ENCODE measurements at regions not wholly inside any gene's neighbourhood (a gene's known extent, or its start where the extent isn't known, plus 50 kb on each side); places are given as distances from the start of the nearest gene placed in this dataset.

DNA sequence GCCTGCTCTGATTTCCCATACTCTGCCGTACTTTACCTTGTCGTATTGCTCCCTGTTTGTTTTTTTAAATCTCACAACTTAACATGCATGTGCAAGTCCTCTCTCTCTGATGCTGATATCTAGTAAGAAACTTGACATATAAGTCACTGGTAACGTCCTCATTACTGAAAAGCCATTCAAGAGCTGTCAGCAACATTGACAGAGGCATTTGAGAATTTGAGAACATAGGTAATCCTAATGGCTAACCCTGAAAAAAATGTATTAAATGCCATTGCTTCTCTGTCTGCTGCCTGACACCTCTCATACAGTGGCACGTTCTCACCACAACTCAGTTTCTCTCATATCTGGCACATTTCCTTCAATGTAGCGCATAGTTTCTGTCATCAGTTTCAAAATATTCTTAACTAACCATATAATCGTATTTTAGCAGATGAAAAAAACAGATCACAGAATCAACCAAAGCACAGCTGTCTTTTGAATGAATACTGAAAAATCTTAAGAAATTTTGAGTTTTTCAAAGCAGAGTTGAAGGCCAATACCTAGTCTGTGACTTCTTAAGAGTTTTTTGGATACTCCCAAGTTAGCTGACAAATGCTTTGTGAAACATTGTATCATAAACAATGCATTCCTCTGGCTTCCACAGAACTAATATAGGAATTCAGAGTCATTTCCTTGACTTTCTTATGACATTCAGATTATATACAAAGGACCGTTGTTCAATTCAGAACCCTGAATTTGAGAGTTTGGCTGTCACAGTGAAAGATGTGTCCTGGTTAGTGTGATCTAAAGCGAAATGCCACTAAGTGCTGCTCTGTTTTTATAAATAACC, 996.4 kb downstream of the C4orf33 start:
- no peaks in the 10 kb centered on the region for H3K27me3 Mint-ChIP-seq (ENCODE audit: unreplicated experiment)
- H3K36me3 Mint-ChIP-seq (ENCODE audit: unreplicated experiment), result no peaks in the 10 kb centered on the region
- no peak overlapping the region for H3K27ac Mint-ChIP-seq (ENCODE audit: unreplicated experiment)

DNA sequence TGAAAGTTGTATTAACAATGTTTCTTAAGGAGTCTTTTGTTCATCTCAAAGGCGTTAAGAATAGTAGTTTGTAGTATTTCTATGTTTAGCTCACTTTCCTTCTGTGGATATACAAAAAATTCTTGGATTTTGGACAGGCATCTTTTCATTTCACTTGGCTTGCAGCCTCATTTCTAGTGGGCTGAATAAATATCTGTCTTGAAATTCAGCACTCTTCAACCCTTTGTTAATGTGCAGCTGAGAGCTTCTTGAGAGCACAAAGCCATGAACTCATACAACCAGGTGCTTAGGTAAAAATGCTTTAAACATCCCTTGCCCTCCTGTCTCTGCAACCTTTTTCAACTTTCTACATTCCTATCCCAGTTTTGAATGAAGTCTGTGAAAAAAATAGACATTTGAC, 1003.2 kb downstream of the C4orf33 start:
- Mint-ChIP-seq H3K4me1 (ENCODE audit: low read depth, unreplicated experiment) (no peaks in the 10 kb centered on the region), H3K27ac (ENCODE audit: unreplicated experiment) (no peak overlapping the region), H3K9me3 (ENCODE audit: unreplicated experiment) (no peaks in the 10 kb centered on the region), H3K36me3 (ENCODE audit: unreplicated experiment) (no peaks in the 10 kb centered on the region), H3K27me3 (ENCODE audit: unreplicated experiment) (no peaks in the 10 kb centered on the region), H3K4me3 (ENCODE audit: unreplicated experiment) (no peak overlapping the region)
- no peak for DNase-seq
- no peak for TF ChIP-seq CTCF (IDR thresholded peaks at IDR 0.05; ENCODE audit: partially characterized antibody, unreplicated experiment)

More for the DNA sequence above, 996.4 kb downstream of the C4orf33 start:
- H3K9me3 Mint-ChIP-seq (ENCODE audit: unreplicated experiment), result no peaks in the 10 kb centered on the region
- H3K4me3 Mint-ChIP-seq (ENCODE audit: unreplicated experiment), result no peak overlapping the region
- DNase-seq, result no peak
- no peak for TF ChIP-seq CTCF (IDR thresholded peaks at IDR 0.05; ENCODE audit: partially characterized antibody, unreplicated experiment)
- no peaks in the 10 kb centered on the region for H3K4me1 Mint-ChIP-seq (ENCODE audit: low read depth, unreplicated experiment)

DNA sequence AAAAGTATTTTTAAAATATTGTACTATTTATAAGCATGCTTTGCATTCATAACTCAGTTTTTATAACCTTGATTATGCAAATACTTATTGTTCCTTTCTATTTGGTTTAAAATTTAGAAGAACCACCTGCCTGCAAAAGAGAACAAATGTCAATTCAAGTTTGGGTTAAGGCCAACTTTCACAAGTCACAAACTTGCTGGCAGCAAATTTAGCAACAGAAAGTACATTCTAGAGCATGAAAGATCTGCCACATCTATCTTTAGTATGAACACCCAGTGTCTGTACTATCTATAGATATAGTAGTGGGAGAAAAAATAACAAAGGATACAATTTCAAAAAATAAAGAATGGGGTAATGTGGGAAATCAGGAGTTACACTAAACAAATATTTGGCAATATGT, 1014.2 kb downstream of the C4orf33 start:
- no peak for DNase-seq
- Mint-ChIP-seq H3K4me3 (ENCODE audit: unreplicated experiment) (no peak overlapping the region), H3K36me3 (ENCODE audit: unreplicated experiment) (no peaks in the 10 kb centered on the region), H3K27ac (ENCODE audit: unreplicated experiment) (no peak overlapping the region), H3K4me1 (ENCODE audit: low read depth, unreplicated experiment) (no peaks in the 10 kb centered on the region), H3K9me3 (ENCODE audit: unreplicated experiment) (no peaks in the 10 kb centered on the region), H3K27me3 (ENCODE audit: unreplicated experiment) (no peaks in the 10 kb centered on the region)
- no peak for TF ChIP-seq CTCF (IDR thresholded peaks at IDR 0.05; ENCODE audit: partially characterized antibody, unreplicated experiment)

- no peak for DNase-seq
- Mint-ChIP-seq H3K4me1 (ENCODE audit: low read depth, unreplicated experiment) (no peaks in the 10 kb centered on the region), H3K9me3 (ENCODE audit: unreplicated experiment) (no peaks in the 10 kb centered on the region), H3K36me3 (ENCODE audit: unreplicated experiment) (no peaks in the 10 kb centered on the region), H3K27ac (ENCODE audit: unreplicated experiment) (no peak overlapping the region), H3K4me3 (ENCODE audit: unreplicated experiment) (no peak overlapping the region), H3K27me3 (ENCODE audit: unreplicated experiment) (no peaks in the 10 kb centered on the region)
- no peak for TF ChIP-seq CTCF (IDR thresholded peaks at IDR 0.05; ENCODE audit: partially characterized antibody, unreplicated experiment)
These were observed 1014.8 kb downstream of the C4orf33 start for GRCh38 chr4:130110770-130111169.

GRCh38 chr4:130124066-130124465, 1028.1 kb downstream of the C4orf33 start:
- Mint-ChIP-seq H3K9me3 (ENCODE audit: unreplicated experiment) (no peaks in the 10 kb centered on the region), H3K27ac (ENCODE audit: unreplicated experiment) (no peak overlapping the region), H3K27me3 (ENCODE audit: unreplicated experiment) (no peaks in the 10 kb centered on the region), H3K36me3 (ENCODE audit: unreplicated experiment) (no peaks in the 10 kb centered on the region), H3K4me1 (ENCODE audit: low read depth, unreplicated experiment) (no peaks in the 10 kb centered on the region), H3K4me3 (ENCODE audit: unreplicated experiment) (no peak overlapping the region)
- no peak for TF ChIP-seq CTCF (IDR thresholded peaks at IDR 0.05; ENCODE audit: partially characterized antibody, unreplicated experiment)
- no peak for DNase-seq

Data from glutamatergic neuron (in vitro differentiated cells).